HCT116 (cell line): ENCODE measurements at regions not wholly inside any gene's neighbourhood (a gene's known extent, or its start where the extent isn't known, plus 50 kb on each side); places are given as distances from the start of the nearest gene placed in this dataset.

Experiments used
- ATAC-seq: fragments of 200-7000 bp; cut with Tn5 transposase; 2 replicates; pipeline ENCODE4 v1.9.1; 2020; ENCODE audit warnings: mild to moderate bottlenecking, moderate library complexity
- BruUV-seq: library from RNA; stranded (reverse); fragments of 400-500 nt; replicated peaks from 2 replicates; lab custom pipeline; 2021; lab: Mats Ljungman, UMichigan
- CTCF ChIA-PET: fragments of 300-600 bp; sonication (Branson Sonifier 250); formaldehyde crosslinking; loops from one replicate; lab custom pipeline; 2021; ENCODE audit warnings: antibody characterized with exemption; lab: Charles Lee
- POLR2A ChIA-PET: fragments of 300-600, 350-600 bp; sonication (Branson Sonifier 250); formaldehyde crosslinking; loops from one replicate; lab custom pipeline; 2021; ENCODE audit warnings: antibody characterized with exemption; lab: Charles Lee
- RAD21 ChIA-PET, 2 experiments: fragments of 300-600 bp; sonication (Branson Sonifier 250); formaldehyde crosslinking; loops; one replicate each; lab custom pipeline; 2023; ENCODE audit warnings: low total read pairs in 2 of 2; ENCODE audit not compliant: uncharacterized antibody in 2 of 2, unreplicated experiment in 2 of 2, low non-redundant PET in 1 of 2; lab: Charles Lee
- DNase-seq: peaks from one replicate; pipeline ENCODE4 v3.0.0-alpha.2; 2010; ENCODE audit warnings: low read depth, low spot score
- H2AFZ ChIP-seq: fragments of 200-600 bp; shearing (Covaris generic), sonication (generic); 2 replicates; pipeline ENCODE4 v1.6.1; 2017; ENCODE audit warnings: low read depth, mixed run types, mixed read lengths, antibody characterized with exemption, low read length; ENCODE audit not compliant: poor library complexity, severe bottlenecking
- H3K27ac ChIP-seq: 2 replicates; pipeline ENCODE4 v1.5.1; 2012; ENCODE audit warnings: low read depth, low read length
- H3K27me3 ChIP-seq: fragments of 200-600 bp; sonication (generic); 2 replicates; pipeline ENCODE4 v1.6.1; 2016; ENCODE audit warnings: mixed run types, low read length, mixed read lengths; ENCODE audit not compliant: insufficient read depth
- H3K36me3 ChIP-seq, 2 experiments: fragments of 200-500 bp in 1 of 2; fragments of 200-600 bp in 1 of 2; sonication (Bioruptor generic) in 1 of 2; sonication (generic) in 1 of 2; 2 replicates each; pipeline versions ENCODE4 v1.5.1 to v1.6.1; 2014 to 2016; ENCODE audit warnings: low read length in 2 of 2, inconsistent platforms in 1 of 2, mixed read lengths in 1 of 2, mixed run types in 1 of 2; ENCODE audit not compliant: insufficient read depth in 2 of 2, control insufficient read depth in 1 of 2
- H3K4me1 ChIP-seq, 2 experiments: fragments of 200-600 bp in 1 of 2; sonication (generic) in 1 of 2; 2 replicates each; pipeline versions ENCODE4 v1.5.1 to v1.6.1; 2012 to 2017; ENCODE audit warnings: low read length in 2 of 2, inconsistent platforms in 1 of 2, mild to moderate bottlenecking in 1 of 2, mixed read lengths in 1 of 2, mixed run types in 1 of 2, moderate library complexity in 1 of 2; ENCODE audit not compliant: insufficient read depth in 2 of 2, control insufficient read depth in 1 of 2
- H3K4me2 ChIP-seq: fragments of 200-600 bp; sonication (generic); 2 replicates; pipeline ENCODE4 v1.6.1; 2017; ENCODE audit warnings: mixed run types, low read length, mixed read lengths
- H3K4me3 ChIP-seq, 2 experiments: fragments of 200-600 bp in 1 of 2; sonication (generic) in 1 of 2; replicated peaks in 1 of 2; 2 replicates each; pipeline ENCODE4 v1.5.1; 2011 to 2016; ENCODE audit warnings: low read length in 2 of 2, control low read depth in 1 of 2, low read depth in 1 of 2, mild to moderate bottlenecking in 1 of 2, mixed read lengths in 1 of 2, mixed run types in 1 of 2
- H3K79me2 ChIP-seq: fragments of 200-600 bp; sonication (generic); 2 replicates; pipeline ENCODE4 v1.6.1; 2017; ENCODE audit warnings: mild to moderate bottlenecking, mixed run types, low read length, moderate library complexity, mixed read lengths; ENCODE audit not compliant: insufficient read depth
- H3K9ac ChIP-seq: fragments of 200-600 bp; sonication (generic); 2 replicates; pipeline ENCODE4 v1.6.1; 2016; ENCODE audit warnings: low read length, mixed read lengths
- H3K9me2 ChIP-seq: fragments of 200-600 bp; sonication (generic), shearing (Covaris generic); 2 replicates; pipeline ENCODE4 v1.6.1; 2017; ENCODE audit warnings: mixed run types, mild to moderate bottlenecking, moderate library complexity; ENCODE audit not compliant: insufficient read depth
- H3K9me3 ChIP-seq, 2 experiments: fragments of 200-500 bp in 1 of 2; fragments of 200-600 bp in 1 of 2; sonication (Bioruptor generic) in 1 of 2; sonication (generic) in 1 of 2; 2 replicates each; pipeline ENCODE4 v1.6.1; 2014 to 2017; ENCODE audit warnings: low read length in 2 of 2, mixed read lengths in 2 of 2, inconsistent platforms in 1 of 2, low read depth in 1 of 2, mild to moderate bottlenecking in 1 of 2, mixed run types in 1 of 2, moderate library complexity in 1 of 2; ENCODE audit not compliant: control insufficient read depth in 1 of 2, insufficient read depth in 1 of 2
- H4K20me1 ChIP-seq: fragments of 200-600 bp; sonication (generic), shearing (Covaris generic); 2 replicates; pipeline ENCODE4 v1.6.1; 2017; ENCODE audit warnings: mixed run types, mild to moderate bottlenecking, moderate library complexity; ENCODE audit not compliant: insufficient read depth
- ATF3 ChIP-seq: IDR thresholded peaks from 2 replicates; pipeline ENCODE4 v1.6.1; 2012
- CBX3 ChIP-seq: IDR thresholded peaks from 2 replicates; pipeline ENCODE4 v1.6.1; 2012; ENCODE audit warnings: low read depth
- CEBPB ChIP-seq: IDR thresholded peaks from 2 replicates; pipeline ENCODE4 v1.6.1; 2012; ENCODE audit warnings: low read depth
- CTCF ChIP-seq, 3 experiments: fragments of 200-600 bp in 1 of 3; sonication (generic) in 1 of 3; IDR thresholded peaks in 2 of 3; conservative IDR thresholded peaks in 1 of 3; 2 replicates each; pipeline ENCODE4 v1.5.1; 2012 to 2017; ENCODE audit warnings: low read depth in 2 of 3, low read length in 2 of 3, antibody characterized with exemption in 1 of 3, borderline replicate concordance in 1 of 3, control low read depth in 1 of 3, mild to moderate bottlenecking in 1 of 3, mixed read lengths in 1 of 3, mixed run types in 1 of 3, moderate library complexity in 1 of 3; ENCODE audit not compliant: insufficient read depth in 1 of 3
- EGR1 ChIP-seq: IDR thresholded peaks from 2 replicates; pipeline ENCODE4 v1.6.1; 2012; ENCODE audit warnings: low read depth
- EZH2 ChIP-seq: fragments of 200-600 bp; sonication (generic); IDR thresholded peaks from 2 replicates; pipeline ENCODE4 v1.6.1; 2017; ENCODE audit warnings: antibody characterized with exemption, mixed run types
- FOSL1 ChIP-seq: IDR thresholded peaks from 2 replicates; pipeline ENCODE4 v1.6.1; 2012; ENCODE audit warnings: low read depth
- JUND ChIP-seq: IDR thresholded peaks from 2 replicates; pipeline ENCODE4 v1.6.1; 2012
- MAX ChIP-seq: IDR thresholded peaks from 2 replicates; pipeline ENCODE4 v1.6.1; 2012
- POLR2AphosphoS5 ChIP-seq: IDR thresholded peaks from 2 replicates; pipeline ENCODE4 v1.6.1; 2011; ENCODE audit warnings: mild to moderate bottlenecking, low read depth, low read length, moderate library complexity
- RAD21 ChIP-seq: IDR thresholded peaks from 2 replicates; pipeline ENCODE4 v1.6.1; 2012; ENCODE audit warnings: low read depth, mild to moderate bottlenecking
- SRF ChIP-seq: IDR thresholded peaks from 2 replicates; pipeline ENCODE4 v1.6.1; 2012; ENCODE audit warnings: low read depth
- YY1 ChIP-seq: IDR thresholded peaks from 2 replicates; pipeline ENCODE4 v1.6.1; 2011; ENCODE audit warnings: low read length, low read depth, moderate library complexity, mild to moderate bottlenecking; ENCODE audit not compliant: insufficient replicate concordance; ENCODE audit errors: extremely low read depth
- ZBTB33 ChIP-seq: IDR thresholded peaks from 2 replicates; pipeline ENCODE4 v1.6.1; 2011; ENCODE audit warnings: mild to moderate bottlenecking, low read length, moderate library complexity; ENCODE audit not compliant: insufficient replicate concordance; ENCODE audit errors: extremely low read depth
- ZFX ChIP-seq: fragments of 450-650 bp; IDR thresholded peaks from 2 replicates; pipeline ENCODE4 v1.6.1; 2017
- ZNF274 ChIP-seq: fragments of 200-500 bp; sonication (Bioruptor generic); IDR thresholded peaks from 2 replicates; pipeline ENCODE4 v1.6.1; 2014; ENCODE audit warnings: mild to moderate bottlenecking, low read depth, low read length, inconsistent platforms
- intact Hi-C: fragments of 100-400 bp; cut with micrococcal nuclease; formaldehyde crosslinking; loops from 2 replicates; pipeline ENCODE4 v1.10.0; 2022

- TF ChIP-seq CTCF (IDR thresholded peaks at IDR 0.05 in 2 of 3, conservative IDR thresholded peaks at IDR 0.05 in 1 of 3; ENCODE audit: borderline replicate concordance in 1 of 3, insufficient read depth in 1 of 3, low read depth in 2 of 3, low read length in 2 of 3) (no peak), CEBPB (no peak), MAX (no peak), EZH2 (no peak), YY1 (no peak)
Observed at GRCh38 chr4:19913650-19914049, 338.1 kb upstream of the SLIT2 start (continued).

- no TSS peak for BruUV-seq
- Histone ChIP-seq H2AFZ (no peak overlapping the region), H4K20me1 (no peaks in the 10 kb centered on the region)
- intact Hi-C loops, result no loop called here
- POLR2A ChIA-PET, result no interaction called here
- TF ChIP-seq JUND (no peak), EGR1 (no peak), MAX (no peak), FOSL1 (no peak), POLR2AphosphoS5 (no peak), ZNF274 (no peak), ATF3 (no peak), CBX3 (no peak), ZBTB33 (no peak), YY1 (no peak), ZFX (no peak), CTCF (IDR thresholded peaks at IDR 0.05 in 2 of 3, conservative IDR thresholded peaks at IDR 0.05 in 1 of 3; ENCODE audit: borderline replicate concordance in 1 of 3, insufficient read depth in 1 of 3, low read depth in 2 of 3, low read length in 2 of 3) (no peak), RAD21 (no peak), CEBPB (no peak), SRF (no peak)
- TF ChIP-seq, all 23 proteins: peak for 0
- CTCF ChIA-PET, result no interaction called here
- Histone ChIP-seq H3K9me3 (no peaks in the 10 kb centered on the region), H3K9me2 (no peaks in the 10 kb centered on the region), H3K4me3 (no peak overlapping the region), H3K27me3 (no peaks in the 10 kb centered on the region), H3K4me2 (no peak overlapping the region), H3K27ac (no peak overlapping the region), H3K9ac (no peak overlapping the region), H3K36me3 (no peaks in the 10 kb centered on the region), H3K4me1 (no peaks in the 10 kb centered on the region), H3K79me2 (no peaks in the 10 kb centered on the region)
- RAD21 ChIA-PET, result no interaction called here
- ATAC-seq (no peak), DNase-seq (no peak)
Observed at GRCh38 chr4:19910861-19911525, 340.7 kb upstream of the SLIT2 start.
